Kidney epithelial cell (primary cell): ENCODE measurements at regions not wholly inside any gene's neighbourhood (a gene's known extent, or its start where the extent isn't known, plus 50 kb on each side); places are given as distances from the start of the nearest gene placed in this dataset.

Experiments used
- DNase-seq: peaks from one replicate; pipeline ENCODE4 v3.0.0-alpha.2; 2010; ENCODE audit warnings: low read depth
- H3K27me3 ChIP-seq: 2 replicates; pipeline ENCODE4 v1.6.0; 2011; ENCODE audit warnings: low read length; ENCODE audit not compliant: control insufficient read depth, insufficient read depth
- H3K36me3 ChIP-seq: 2 replicates; pipeline ENCODE4 v1.5.1; 2011; ENCODE audit warnings: low read length; ENCODE audit not compliant: control insufficient read depth, insufficient read depth
- H3K4me3 ChIP-seq: 2 replicates; pipeline ENCODE4 v1.5.1; 2011; ENCODE audit warnings: low read depth, mild to moderate bottlenecking, control low read depth, low read length
- TF ChIP-seq, protein P1 (sequence below): IDR thresholded peaks from 2 replicates; pipeline ENCODE4 v1.5.1; 2011; ENCODE audit warnings: mild to moderate bottlenecking, moderate library complexity, low read length, control low read depth, inconsistent platforms; ENCODE audit not compliant: insufficient read depth, poor library complexity, severe bottlenecking

GRCh38 chr5:89864941-89865340 lies 544.6 kb downstream of the CETN3 start:
- Histone ChIP-seq H3K27me3 (no peaks in the 10 kb centered on the region), H3K4me3 (no peak overlapping the region), H3K36me3 (no peaks in the 10 kb centered on the region)
- no peak for DNase-seq
- TF ChIP-seq, protein P1, sequence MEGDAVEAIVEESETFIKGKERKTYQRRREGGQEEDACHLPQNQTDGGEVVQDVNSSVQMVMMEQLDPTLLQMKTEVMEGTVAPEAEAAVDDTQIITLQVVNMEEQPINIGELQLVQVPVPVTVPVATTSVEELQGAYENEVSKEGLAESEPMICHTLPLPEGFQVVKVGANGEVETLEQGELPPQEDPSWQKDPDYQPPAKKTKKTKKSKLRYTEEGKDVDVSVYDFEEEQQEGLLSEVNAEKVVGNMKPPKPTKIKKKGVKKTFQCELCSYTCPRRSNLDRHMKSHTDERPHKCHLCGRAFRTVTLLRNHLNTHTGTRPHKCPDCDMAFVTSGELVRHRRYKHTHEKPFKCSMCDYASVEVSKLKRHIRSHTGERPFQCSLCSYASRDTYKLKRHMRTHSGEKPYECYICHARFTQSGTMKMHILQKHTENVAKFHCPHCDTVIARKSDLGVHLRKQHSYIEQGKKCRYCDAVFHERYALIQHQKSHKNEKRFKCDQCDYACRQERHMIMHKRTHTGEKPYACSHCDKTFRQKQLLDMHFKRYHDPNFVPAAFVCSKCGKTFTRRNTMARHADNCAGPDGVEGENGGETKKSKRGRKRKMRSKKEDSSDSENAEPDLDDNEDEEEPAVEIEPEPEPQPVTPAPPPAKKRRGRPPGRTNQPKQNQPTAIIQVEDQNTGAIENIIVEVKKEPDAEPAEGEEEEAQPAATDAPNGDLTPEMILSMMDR = no peak

DNA sequence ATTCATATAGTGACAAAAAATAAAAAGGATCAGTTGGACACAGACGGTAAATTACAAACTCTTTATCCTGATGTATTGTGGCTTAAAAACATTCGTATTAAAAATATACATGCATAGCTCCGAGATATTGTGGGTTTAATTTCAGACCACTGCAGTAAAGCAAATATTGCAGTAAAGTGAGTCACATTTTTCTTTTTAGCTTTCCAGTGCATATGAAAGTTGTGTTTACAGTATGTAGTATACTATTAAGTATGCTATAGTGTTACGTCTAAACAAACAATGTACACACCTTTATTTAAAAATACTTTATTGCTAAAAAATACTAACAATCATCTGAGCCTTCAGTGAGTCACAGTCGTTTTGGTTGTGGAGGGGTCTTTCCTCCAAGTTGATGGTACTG lies 551.8 kb downstream of the CETN3 start:
- no peaks in the 10 kb centered on the region for H3K27me3 ChIP-seq
- H3K4me3 ChIP-seq = no peak overlapping the region
- DNase-seq = no peak
- TF ChIP-seq, protein P1 = no peak
- no peaks in the 10 kb centered on the region for H3K36me3 ChIP-seq

GRCh38 chr5:89855417-89855816 lies 554.1 kb downstream of the CETN3 start:
- Histone ChIP-seq H3K27me3 (no peaks in the 10 kb centered on the region), H3K4me3 (no peak overlapping the region), H3K36me3 (no peaks in the 10 kb centered on the region)
- DNase-seq = no peak
- TF ChIP-seq, protein P1 = no peak

DNA sequence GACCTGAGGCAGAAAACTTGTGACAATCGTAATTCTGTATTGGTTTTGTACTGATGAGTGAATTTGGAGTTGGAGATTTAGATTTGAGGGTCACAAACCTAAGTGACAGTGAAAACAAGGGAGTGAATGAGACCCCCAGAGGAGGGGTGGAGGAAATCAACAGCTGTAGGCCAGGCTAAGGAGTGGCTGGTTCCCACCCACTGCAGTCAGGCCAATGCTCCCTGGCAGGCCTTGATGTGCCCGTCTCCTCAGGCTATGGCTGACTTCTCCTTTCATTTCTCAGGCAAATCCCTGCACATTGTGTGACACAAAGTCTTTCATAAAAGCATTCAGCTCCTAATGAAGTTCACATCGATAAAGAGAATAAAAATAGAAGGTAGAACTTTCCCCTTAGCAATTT lies 557.6 kb downstream of the CETN3 start:
- DNase-seq = no peak
- Histone ChIP-seq H3K4me3 (no peak overlapping the region), H3K36me3 (no peaks in the 10 kb centered on the region)

DNA sequence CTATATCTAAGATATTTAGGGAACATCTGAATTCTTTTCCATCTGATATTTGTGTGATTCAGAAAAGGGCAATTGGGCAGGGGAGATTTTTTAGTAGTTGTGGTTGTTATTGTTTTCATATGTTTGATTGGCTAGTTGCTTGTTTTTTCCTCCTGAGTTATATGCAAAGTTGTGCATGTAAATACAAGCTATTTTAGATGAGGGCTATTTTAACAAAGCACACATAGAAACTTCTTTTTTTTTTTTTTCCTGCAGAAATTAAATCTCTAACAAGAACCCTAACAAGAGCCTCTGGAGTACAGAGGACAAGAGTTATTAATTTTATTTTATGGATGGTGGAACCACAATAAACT lies 559.1 kb downstream of the CETN3 start:
- Histone ChIP-seq H3K36me3 (no peaks in the 10 kb centered on the region), H3K4me3 (no peak overlapping the region), H3K27me3 (no peaks in the 10 kb centered on the region)
- no peak for DNase-seq
- TF ChIP-seq, protein P1 = no peak

More for the DNA sequence above, 557.6 kb downstream of the CETN3 start:
- no peaks in the 10 kb centered on the region for H3K27me3 ChIP-seq
- TF ChIP-seq, protein P1 = no peak

- DNase-seq = no peak
- H3K36me3 ChIP-seq = no peaks in the 10 kb centered on the region
- H3K4me3 ChIP-seq = no peak overlapping the region
- H3K27me3 ChIP-seq = no peaks in the 10 kb centered on the region
- TF ChIP-seq, protein P1 = no peak
These were observed 559.6 kb downstream of the CETN3 start for GRCh38 chr5:89849830-89850512.
